ENCODE measurements at regions not wholly inside any gene's neighbourhood (a gene's known extent, or its start where the extent isn't known, plus 50 kb on each side); places are given as distances from the start of the nearest gene placed in this dataset.

DNA sequence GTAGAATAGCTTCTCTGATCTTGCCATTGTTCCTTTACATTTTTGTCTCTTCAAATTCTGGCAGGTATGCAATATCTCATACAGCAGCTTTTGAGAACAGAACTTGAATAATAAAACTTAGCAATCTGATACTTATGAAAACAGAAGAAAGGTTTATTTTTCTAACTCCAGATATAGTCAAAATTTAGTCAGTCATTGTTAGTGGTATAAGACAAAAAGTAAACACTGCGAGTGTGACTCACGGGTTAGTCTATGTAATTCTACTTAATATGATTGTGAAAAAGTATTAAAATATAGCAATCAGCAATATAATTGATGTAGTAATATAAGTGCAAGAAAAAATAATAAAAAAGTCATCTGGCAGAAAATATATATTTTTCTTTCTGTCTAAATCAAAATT lies 910.4 kb downstream of the DNAH5 start:
- Mint-ChIP-seq H3K9me3 (ENCODE audit: unreplicated experiment) (no peaks in the 10 kb centered on the region), H3K27me3 (ENCODE audit: unreplicated experiment) (no peaks in the 10 kb centered on the region), H3K4me3 (ENCODE audit: unreplicated experiment) (no peak overlapping the region), H3K27ac (ENCODE audit: unreplicated experiment) (no peak overlapping the region), H3K4me1 (ENCODE audit: low read depth, unreplicated experiment) (no peaks in the 10 kb centered on the region), H3K36me3 (ENCODE audit: unreplicated experiment) (no peaks in the 10 kb centered on the region)
- no peak for DNase-seq
- TF ChIP-seq, protein P1, sequence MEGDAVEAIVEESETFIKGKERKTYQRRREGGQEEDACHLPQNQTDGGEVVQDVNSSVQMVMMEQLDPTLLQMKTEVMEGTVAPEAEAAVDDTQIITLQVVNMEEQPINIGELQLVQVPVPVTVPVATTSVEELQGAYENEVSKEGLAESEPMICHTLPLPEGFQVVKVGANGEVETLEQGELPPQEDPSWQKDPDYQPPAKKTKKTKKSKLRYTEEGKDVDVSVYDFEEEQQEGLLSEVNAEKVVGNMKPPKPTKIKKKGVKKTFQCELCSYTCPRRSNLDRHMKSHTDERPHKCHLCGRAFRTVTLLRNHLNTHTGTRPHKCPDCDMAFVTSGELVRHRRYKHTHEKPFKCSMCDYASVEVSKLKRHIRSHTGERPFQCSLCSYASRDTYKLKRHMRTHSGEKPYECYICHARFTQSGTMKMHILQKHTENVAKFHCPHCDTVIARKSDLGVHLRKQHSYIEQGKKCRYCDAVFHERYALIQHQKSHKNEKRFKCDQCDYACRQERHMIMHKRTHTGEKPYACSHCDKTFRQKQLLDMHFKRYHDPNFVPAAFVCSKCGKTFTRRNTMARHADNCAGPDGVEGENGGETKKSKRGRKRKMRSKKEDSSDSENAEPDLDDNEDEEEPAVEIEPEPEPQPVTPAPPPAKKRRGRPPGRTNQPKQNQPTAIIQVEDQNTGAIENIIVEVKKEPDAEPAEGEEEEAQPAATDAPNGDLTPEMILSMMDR (IDR thresholded peaks at IDR 0.05; ENCODE audit: partially characterized antibody, unreplicated experiment): no peak

DNA sequence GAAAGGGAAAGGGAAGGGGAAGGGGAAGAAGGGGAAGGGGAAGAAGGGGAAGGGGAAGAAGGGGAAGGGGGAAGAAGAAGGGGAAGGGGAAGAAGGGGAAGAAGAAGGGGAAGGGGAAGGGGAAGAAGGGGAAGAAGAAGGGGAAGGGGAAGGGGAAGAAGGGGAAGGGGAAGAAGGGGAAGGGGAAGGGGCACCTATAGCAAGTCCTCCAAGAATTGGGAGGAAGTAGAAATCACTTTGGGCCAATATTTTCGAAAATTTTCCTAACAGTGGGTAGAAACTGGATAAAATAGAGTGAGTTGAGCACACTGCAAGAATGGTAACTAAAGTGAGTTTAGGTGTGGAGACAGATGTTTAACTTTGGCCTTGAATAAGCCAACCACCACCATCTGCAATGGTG lies 915.3 kb downstream of the DNAH5 start:
- H3K27me3 Mint-ChIP-seq (ENCODE audit: unreplicated experiment): no peaks in the 10 kb centered on the region
- no peaks in the 10 kb centered on the region for H3K9me3 Mint-ChIP-seq (ENCODE audit: unreplicated experiment)
- no peaks in the 10 kb centered on the region for H3K36me3 Mint-ChIP-seq (ENCODE audit: unreplicated experiment)
- no peaks in the 10 kb centered on the region for H3K4me1 Mint-ChIP-seq (ENCODE audit: low read depth, unreplicated experiment)
- no peak for DNase-seq
- H3K4me3 Mint-ChIP-seq (ENCODE audit: unreplicated experiment): no peak overlapping the region
- TF ChIP-seq, protein P1 (IDR thresholded peaks at IDR 0.05; ENCODE audit: partially characterized antibody, unreplicated experiment): no peak
- H3K27ac Mint-ChIP-seq (ENCODE audit: unreplicated experiment): no peak overlapping the region

DNA sequence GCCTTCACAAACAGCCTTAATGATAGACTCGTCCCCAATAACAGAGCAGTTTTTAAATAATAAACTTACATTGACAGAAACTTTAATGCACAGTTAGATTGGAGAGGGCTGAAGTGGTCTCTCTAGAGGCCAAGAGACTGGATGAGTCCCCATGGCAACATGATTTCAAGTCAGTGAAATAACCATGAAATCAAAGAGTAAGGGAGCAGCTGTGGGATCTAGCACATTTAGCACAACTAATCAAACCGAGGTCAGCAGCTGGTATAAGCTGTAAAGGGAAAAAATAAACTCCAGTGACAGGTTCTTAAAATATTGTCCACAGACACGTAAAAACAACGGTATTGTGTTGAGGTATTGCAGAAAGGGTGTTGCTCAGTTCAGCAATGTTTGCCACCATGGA lies 916.6 kb downstream of the DNAH5 start:
- Mint-ChIP-seq H3K4me3 (ENCODE audit: unreplicated experiment) (no peak overlapping the region), H3K9me3 (ENCODE audit: unreplicated experiment) (no peaks in the 10 kb centered on the region), H3K27ac (ENCODE audit: unreplicated experiment) (no peak overlapping the region)

DNA sequence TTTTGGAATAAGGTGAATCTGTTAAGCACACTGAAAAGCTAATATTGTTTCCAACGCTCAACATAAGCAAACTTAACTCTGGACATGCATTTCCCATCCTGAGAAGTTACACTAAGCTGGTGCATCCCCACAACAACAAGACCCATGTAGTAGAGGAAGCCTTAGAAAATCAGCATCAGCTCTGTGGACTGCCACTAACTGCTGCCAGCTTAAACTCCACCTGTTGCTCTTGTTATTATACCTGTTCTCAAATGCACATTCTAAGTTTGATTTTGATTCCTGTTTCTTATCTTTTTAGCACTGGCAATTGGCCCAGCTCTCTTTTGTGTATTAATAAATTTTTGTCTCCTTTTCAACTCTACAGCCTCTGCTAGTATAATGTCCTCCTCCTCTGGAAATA lies 924.8 kb downstream of the DNAH5 start:
- Mint-ChIP-seq H3K9me3 (ENCODE audit: unreplicated experiment) (peaks cover 1% of the 10 kb centered on the region), H3K27me3 (ENCODE audit: unreplicated experiment) (no peaks in the 10 kb centered on the region), H3K4me1 (ENCODE audit: low read depth, unreplicated experiment) (no peaks in the 10 kb centered on the region), H3K36me3 (ENCODE audit: unreplicated experiment) (no peaks in the 10 kb centered on the region), H3K27ac (ENCODE audit: unreplicated experiment) (no peak overlapping the region), H3K4me3 (ENCODE audit: unreplicated experiment) (no peak overlapping the region)
- TF ChIP-seq, protein P1 (IDR thresholded peaks at IDR 0.05; ENCODE audit: partially characterized antibody, unreplicated experiment): no peak
- no peak for DNase-seq

More for the DNA sequence above, 916.6 kb downstream of the DNAH5 start:
- no peaks in the 10 kb centered on the region for H3K27me3 Mint-ChIP-seq (ENCODE audit: unreplicated experiment)
- TF ChIP-seq, protein P1 (IDR thresholded peaks at IDR 0.05; ENCODE audit: partially characterized antibody, unreplicated experiment): no peak
- no peaks in the 10 kb centered on the region for H3K36me3 Mint-ChIP-seq (ENCODE audit: unreplicated experiment)
- H3K4me1 Mint-ChIP-seq (ENCODE audit: low read depth, unreplicated experiment): no peaks in the 10 kb centered on the region
- no peak for DNase-seq

DNA sequence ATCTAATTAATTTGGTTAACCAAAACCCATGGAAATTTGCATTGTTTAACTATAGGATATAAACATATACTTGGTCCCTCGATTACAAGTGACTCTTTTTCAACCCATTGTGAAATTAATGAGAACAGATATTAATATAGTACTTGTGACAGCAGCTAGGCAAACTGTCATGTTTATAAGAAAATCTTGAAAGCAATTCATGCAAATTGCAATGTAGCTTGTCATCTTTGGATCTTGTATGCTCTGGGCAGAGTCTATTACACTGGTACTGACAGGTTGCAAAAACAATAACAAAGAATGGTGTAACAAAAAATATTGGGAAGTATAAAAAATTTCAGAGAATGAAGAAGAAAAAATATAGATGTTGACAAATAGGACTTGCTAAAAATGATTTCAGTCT lies 941.0 kb downstream of the DNAH5 start:
- H3K4me1 Mint-ChIP-seq (ENCODE audit: low read depth, unreplicated experiment): no peaks in the 10 kb centered on the region
- H3K9me3 Mint-ChIP-seq (ENCODE audit: unreplicated experiment): no peaks in the 10 kb centered on the region
- H3K36me3 Mint-ChIP-seq (ENCODE audit: unreplicated experiment): no peaks in the 10 kb centered on the region
- H3K27me3 Mint-ChIP-seq (ENCODE audit: unreplicated experiment): no peaks in the 10 kb centered on the region
- H3K4me3 Mint-ChIP-seq (ENCODE audit: unreplicated experiment): no peak overlapping the region
- no peak for DNase-seq
- no peak overlapping the region for H3K27ac Mint-ChIP-seq (ENCODE audit: unreplicated experiment)
- TF ChIP-seq, protein P1 (IDR thresholded peaks at IDR 0.05; ENCODE audit: partially characterized antibody, unreplicated experiment): no peak
